CD4-positive, alpha-beta T cell treated with Interleukin-17A for 4 hours (primary cell): ENCODE measurements at regions not wholly inside any gene's neighbourhood (a gene's known extent, or its start where the extent isn't known, plus 50 kb on each side); places are given as distances from the start of the nearest gene placed in this dataset.
"Not testable (repeated sequence)": the region's sequence is repeated elsewhere in the genome, so short reads cannot be mapped to it uniquely, and the experiment has no call there.

ENCODE experiments used
- DNase-seq: peaks from one replicate; pipeline ENCODE4 v3.0.0-alpha.2; 2020; ENCODE audit warnings: mixed read lengths

GRCh38 chr7:94176694-94177200 is 172.6 kb upstream of the BET1 start:
- DNase-seq, result no peak

DNA sequence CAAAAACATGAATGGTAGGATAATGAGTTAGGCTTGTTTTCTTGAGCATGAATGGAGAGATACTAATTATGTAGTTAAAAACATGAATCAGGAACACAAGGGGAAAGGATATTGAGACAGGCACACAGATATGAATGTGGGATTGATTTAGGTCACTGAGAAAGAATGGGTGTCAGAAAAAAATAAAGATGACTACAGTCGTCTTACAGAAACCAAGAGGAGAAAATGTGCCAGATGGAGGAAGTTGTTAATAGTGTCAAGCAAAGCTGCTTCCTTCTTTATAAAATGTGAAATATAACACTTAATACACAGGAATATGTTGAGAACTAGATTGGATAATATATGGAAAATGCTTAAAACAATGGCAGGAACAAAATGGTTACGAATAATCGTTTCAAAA is 173.3 kb upstream of the BET1 start:
- no peak for DNase-seq

DNA sequence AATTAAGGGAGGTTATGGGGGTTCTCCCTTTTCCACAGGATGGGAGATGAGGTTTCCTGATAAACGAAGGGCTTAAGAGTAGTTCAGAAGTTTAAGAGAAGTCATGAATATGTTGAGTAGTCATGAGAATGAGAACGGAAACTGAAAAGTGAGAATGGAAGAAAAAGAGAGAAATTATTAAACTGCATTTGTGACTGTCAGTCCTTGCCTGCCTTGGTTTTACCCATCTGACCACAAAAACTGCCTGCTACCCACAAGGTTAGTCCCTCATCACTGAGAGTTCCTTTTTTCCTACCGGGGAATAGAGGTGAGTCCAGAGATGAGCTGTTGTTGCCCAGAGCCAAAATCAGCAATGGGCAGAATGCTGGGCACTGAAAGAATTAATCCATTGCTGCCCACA is 174.1 kb upstream of the BET1 start:
- DNase-seq, result no peak

GRCh38 chr7:94179466-94179865 is 175.3 kb upstream of the BET1 start:
- no peak for DNase-seq

GRCh38 chr7:94182066-94182465 is 177.9 kb upstream of the BET1 start:
- no peak for DNase-seq

GRCh38 chr7:94182721-94183120 is 178.6 kb upstream of the BET1 start:
- DNase-seq, result no peak

DNA sequence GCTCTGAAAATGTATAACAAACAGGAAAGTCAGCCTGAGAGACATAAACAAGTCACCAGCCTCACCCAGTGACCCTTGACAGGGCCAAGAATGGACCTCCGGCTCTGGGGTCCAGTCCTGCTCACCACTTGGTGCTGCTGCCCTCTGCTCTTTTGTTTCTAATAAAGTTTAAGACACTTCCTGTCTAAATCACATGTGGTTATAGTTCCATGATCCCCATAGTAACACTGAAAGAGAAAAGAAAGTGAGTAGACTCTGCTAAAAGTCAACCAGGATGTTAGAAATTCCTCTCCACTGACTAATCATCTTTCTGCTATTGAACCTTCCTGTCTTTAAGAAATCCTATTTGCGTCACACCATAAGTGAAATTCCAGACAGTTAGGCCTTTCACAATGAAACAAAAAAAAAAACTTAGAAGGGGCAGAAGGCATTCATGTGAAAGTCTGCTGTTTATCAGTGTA is 179.2 kb upstream of the BET1 start:
- no peak for DNase-seq

GRCh38 chr7:94183891-94184290 is 179.7 kb upstream of the BET1 start:
- DNase-seq, result no peak

DNA sequence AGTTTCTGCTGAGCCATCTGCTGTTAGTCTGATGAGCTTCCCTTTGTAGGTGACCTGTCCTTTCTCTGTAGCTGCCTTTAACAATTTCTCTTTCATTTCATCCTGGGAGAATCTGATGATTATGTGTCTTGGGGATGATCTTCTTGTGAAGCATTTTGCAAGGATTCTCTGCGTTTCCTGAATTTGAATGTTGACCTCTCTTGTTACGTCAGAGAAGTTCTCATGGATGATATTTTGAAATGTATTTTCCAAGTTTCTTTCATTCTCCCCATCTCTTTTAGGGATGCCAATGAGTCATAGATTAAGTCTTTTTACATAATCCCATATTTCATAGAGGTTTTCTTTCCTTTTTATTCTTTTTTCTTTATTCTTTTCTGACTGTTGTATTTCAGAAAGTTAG is 184.2 kb upstream of the BET1 start:
- no peak for DNase-seq

DNA sequence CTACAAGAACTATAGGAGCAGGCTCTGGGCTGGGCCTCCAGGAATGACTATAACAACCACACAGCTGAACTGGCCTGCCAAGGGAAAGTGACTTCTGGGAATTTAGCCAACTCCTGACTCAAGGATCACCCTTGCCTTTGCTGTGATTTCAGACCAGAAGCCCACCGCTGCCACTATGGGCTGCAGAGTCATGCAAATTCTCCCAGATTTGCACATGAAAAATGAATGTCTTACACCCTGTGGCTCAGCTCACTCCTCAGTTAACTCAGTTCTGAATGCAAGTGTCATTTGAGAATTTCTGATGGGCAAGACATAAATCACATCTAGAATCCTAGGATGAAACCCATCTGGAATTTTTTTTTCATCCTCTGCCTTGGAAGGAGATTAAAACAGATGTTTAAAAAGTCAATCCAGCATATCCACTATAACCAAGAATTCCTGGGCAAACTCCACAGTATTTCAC is 186.5 kb upstream of the BET1 start:
- no peak for DNase-seq

- not testable (repeated sequence) for DNase-seq
Observed at GRCh38 chr7:94194426-94194825, 190.3 kb upstream of the BET1 start.

GRCh38 chr7:94195201-94195600 is 191.0 kb upstream of the BET1 start:
- DNase-seq, result no peak

DNA sequence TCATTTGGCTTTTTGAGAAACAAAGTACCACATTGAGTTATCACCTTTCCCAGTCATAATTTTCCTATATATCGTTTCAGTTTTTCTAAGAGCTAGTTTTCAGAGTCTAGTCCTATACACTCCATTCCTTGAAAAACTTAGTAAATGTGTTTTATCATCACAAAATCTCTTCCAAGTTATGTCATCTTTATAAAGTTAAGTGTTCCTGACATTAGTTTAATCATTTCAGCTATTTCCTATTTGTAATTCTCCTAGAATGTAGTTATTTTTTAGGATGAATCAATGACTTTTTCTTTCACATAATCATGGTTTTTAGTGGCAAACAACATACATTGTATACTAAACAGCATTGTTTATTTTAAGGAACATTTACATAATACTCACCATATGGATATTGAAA is 191.7 kb upstream of the BET1 start:
- no peak for DNase-seq

GRCh38 chr7:94205529-94205928 is 189.2 kb upstream of the COL1A2 start:
- DNase-seq, result no peak

- DNase-seq, result no peak
Observed at GRCh38 chr7:94206295-94206694, 188.4 kb upstream of the COL1A2 start.

DNA sequence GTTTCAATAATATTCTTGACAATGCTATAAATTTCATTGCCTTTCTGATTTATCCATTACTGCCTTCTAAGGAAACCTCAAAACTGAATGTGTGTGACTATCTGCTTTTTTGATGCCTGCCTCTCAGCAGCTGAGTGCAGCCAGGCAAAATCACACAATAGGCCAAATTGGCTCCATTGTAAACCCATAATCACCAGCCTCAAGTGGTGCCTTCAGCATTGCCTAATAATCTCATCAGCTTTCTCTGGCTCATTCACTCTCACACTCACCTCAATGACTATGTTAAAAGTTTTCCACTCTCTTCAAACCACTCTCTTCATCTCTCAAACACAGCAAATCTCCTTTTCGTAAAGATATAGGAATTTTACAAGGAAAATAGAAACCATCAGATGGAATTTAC is 182.5 kb upstream of the COL1A2 start:
- no peak for DNase-seq

DNA sequence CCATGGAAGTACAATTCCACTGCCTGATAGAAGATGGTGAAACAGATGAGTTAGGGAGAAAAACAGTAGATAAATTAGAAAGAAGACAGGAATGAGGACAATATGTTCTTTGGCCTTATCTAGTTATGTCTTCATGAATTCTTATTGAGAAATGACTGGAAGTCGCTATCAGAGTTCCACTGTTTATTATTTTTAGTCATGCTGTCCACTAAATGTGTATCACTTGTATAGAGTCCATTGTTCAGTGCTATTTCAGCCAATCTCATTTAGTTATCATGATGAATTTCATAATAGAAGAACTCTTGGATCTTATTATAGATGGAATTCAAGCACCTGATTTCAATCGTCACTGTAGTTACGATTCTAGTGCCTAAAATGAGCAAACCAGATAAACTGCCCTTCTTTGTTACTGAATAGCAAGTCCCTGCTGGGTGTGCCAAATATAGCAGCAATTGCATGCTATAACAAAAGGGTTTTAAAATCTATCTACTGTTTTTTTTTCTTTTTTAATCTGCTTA is 177.7 kb upstream of the COL1A2 start:
- no peak for DNase-seq

- no peak for DNase-seq
Observed at GRCh38 chr7:94217766-94218165, 176.9 kb upstream of the COL1A2 start.

DNA sequence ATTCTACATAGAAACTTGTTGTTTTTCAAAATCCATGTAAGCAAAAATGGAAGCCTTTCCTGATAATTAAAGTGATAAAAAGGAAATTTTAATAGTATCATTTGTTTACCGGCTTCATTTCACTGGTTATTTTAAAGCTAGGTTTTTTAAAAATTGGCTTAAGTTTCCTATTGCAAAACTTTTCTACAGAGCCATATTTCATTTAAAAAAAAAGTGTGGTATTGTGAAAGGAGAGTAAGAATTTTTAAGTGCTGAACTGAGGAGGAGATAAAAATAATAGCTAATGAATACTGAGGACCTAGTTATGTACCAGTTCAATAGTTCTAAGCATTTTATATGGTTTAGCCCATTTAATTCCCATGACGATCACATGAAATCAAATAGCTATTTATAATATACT is 172.2 kb upstream of the COL1A2 start:
- DNase-seq, result no peak

GRCh38 chr7:94223375-94224084 is 171.2 kb upstream of the COL1A2 start:
- no peak for DNase-seq

DNA sequence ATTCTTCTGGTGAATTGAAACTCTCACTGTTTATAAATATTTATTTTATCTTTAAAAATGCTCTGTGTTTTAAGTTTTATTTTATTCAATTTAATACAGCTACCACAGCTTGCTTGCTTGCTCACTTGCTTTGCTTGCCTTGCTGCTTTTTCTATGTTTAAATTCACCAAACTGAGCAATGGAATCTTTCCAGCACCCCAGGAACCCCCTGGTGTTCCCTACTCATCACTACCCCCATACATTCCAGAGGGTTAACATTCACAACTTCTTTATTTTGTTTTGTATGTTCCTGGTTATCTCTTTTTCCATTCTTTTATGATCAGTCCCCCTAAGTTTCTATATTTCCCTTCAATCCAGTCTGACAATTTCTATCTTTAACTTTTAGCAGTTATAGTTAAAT is 166.5 kb upstream of the COL1A2 start:
- no peak for DNase-seq

- no peak for DNase-seq
Observed at GRCh38 chr7:94228678-94229077, 166.0 kb upstream of the COL1A2 start.

- no peak for DNase-seq
Observed at GRCh38 chr7:94231305-94231704, 163.4 kb upstream of the COL1A2 start.

DNA sequence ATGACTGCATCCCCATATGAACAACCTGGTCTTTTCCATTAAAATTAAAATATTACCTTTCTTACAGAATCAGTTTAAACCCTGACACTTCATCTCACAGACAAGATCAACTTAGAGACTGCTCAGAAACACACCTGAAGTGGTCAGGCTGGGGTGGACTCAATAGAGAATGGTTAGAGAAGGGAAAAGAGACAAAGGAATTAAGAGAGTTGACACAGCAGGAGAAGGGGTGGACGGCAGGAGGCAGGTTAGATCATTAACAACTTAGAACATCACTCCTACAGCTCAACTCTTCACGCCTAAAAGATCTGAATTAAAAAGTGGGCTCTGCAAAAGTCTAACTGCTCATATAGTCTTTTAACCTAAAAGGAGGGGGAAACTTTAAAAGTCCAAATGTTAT is 157.7 kb upstream of the COL1A2 start:
- no peak for DNase-seq

DNA sequence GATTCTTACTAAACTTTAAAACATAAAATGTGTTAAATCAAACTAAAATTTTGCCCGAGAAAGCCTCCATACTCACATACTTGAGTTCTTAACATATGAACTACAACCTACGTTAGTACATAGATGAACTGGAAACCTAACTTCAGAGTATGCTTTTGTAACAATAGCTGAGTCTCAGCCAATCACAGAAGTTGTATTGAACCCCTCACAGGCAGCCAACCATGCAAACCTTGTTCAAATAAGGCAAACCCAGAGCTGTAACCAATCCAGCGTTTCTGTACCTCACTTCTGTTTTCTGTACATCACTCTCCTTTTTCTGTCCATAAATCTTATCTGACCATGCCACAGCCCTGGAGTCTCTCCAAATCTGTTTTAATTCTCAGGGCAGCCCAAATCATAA is 157.3 kb upstream of the COL1A2 start:
- no peak for DNase-seq
